GM21390 (cell line): ENCODE measurements at regions not wholly inside any gene's neighbourhood (a gene's known extent, or its start where the extent isn't known, plus 50 kb on each side); places are given as distances from the start of the nearest gene placed in this dataset.

Experiments used
- ATAC-seq: cut with Tn5 transposase; IDR thresholded peaks from one replicate; pipeline ENCODE4 v1.9.1; 2021; ENCODE audit not compliant: unreplicated experiment

GRCh38 chr14:36035675-36036074, 140.8 kb downstream of the PTCSC3 start:
- no peak for ATAC-seq

GRCh38 chr14:36028665-36029064, 147.9 kb downstream of the PTCSC3 start:
- no peak for ATAC-seq

- ATAC-seq = no peak
Observed at GRCh38 chr14:36028218-36028617, 148.3 kb downstream of the PTCSC3 start.

- ATAC-seq = no peak
Observed at GRCh38 chr14:36027354-36027753, 149.2 kb downstream of the PTCSC3 start.

GRCh38 chr14:36022765-36023410, 153.6 kb downstream of the PTCSC3 start:
- ATAC-seq = no peak

DNA sequence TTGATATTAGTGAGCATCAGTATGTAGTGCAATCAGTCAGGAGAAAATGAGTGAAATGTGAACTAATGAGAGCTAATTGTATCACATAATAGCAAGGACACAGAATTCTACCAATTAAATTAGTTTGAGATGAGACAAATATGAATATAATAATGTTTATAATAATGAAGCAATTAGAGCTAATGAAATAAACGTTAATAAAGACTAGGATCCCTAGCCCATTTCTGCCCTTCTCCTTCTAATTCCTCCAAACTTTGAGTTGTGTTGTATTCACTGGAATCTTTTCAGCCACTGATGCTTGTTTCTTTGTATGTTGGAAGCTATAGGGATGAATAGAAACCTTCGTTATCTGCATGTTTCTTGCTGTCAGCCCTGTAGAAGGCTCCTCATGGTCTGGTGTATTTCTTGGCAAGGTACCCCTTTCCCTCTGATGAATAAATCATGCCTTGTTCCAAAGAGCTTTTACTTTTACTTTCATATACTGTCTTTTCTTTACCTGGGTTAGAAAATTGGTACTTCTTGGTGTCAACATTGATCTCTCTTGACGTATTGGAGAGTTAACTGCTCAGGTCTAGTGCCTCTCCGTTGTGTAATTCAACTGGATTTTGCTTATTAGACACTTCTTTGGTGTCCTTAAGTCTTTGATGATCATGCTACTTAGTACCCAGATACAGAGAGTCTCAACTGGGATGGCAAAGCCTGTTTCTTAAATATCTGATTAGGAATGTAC, 154.8 kb downstream of the PTCSC3 start:
- no peak for ATAC-seq

- ATAC-seq = peak; percentile 50
Observed at GRCh38 chr14:36021030-36021422, 155.5 kb downstream of the PTCSC3 start.

DNA sequence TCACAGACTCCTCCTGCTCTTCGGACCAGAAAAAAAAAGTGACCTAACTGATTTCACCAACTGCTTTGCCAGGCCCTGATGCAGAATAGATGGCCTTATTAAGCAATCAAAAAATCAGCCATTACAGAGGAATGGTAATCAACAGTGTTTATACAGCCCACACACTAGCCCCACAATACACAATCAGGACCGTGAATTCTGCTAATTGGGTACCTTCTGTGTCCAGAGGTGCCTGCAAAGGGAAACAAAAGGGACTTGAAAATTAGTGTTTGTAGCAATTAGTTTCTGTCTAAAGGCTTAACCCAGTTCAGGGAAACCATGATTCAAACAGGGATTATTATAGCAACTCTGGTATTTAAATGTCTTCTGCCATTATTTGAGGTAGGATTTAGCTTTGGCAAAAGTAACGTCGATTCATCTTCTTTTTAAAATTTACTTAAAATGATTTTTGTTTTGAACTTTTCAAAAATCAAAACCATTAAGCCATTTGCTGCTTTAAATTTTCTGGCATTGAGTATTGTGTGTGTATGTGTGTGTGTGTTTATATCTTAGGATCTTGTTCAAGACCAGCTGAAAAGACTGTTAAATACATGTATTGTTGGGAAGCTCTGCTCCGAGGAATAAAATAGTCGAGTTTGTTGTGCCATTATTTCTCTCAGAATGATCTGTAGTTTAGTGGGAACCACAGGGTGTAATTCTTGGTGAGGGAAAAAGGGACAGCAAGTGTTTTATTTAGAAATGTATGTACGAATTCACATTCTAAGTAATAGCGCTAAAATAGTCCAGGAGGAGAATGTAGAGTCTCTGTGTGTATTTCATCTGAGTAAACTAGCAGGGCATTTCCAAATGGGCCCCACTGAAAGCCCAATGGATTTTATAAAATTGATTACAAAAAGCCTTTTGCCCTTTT, 156.1 kb downstream of the PTCSC3 start:
- ATAC-seq = no peak

DNA sequence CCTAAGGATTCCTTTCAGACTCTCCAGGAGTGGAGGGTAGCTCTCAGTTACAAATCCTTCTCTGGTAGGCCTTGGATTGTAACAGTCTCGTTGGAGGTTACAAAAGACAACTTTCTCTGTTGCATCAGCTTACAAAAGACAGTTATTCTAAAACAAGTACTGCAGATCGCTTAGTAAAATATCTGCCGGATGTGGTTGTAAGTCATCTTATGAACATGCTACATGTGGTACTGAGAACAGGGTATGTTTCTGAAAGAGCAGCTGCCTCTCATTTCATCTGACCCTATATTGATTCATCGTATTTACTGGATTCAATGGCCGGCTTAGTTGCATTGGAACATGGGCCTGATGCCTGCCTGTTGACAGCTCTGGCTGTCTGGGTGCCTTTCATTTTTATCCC, 157.4 kb downstream of the PTCSC3 start:
- ATAC-seq = no peak

DNA sequence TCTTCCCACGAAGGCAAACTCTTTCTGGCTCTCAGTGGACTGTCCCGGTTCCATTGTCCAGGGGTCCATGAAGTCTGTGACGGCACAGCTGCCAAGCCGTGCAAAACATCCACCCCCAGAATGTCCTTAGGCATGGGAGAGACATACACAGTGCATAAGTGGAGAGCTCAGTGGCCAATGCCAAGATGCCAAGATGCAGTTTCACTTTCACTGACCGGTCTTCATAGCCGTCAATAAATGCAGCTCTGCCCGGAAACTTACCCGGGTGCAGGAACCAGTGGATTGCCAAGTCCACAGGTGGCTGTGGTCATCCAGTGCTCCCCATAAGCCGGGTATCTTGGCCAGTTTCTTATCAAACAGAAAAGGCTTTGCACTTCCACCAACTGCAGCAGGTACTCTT, 162.3 kb downstream of the PTCSC3 start:
- no peak for ATAC-seq

- no peak for ATAC-seq
Observed at GRCh38 chr14:36013483-36013882, 163.0 kb downstream of the PTCSC3 start.

DNA sequence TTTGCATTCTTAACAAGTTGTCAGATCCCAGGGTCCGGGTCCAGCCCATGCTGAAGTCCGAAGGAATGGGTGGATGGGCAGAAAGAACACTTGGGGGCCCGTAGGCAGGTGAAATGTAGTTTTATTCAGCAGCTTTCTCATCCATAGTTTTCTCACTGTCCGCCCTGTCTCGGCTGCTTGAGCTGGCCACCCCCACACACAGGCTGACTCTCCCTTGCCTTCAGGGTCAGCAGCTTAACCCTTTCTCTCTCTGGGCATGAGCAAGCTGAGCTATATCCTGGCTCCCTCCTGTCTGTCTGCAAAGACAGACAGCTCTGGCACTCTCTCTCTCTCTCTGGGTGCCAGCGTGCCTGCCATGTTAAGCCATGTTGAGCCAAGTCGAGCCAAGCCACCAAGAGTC, 163.9 kb downstream of the PTCSC3 start:
- no peak for ATAC-seq

DNA sequence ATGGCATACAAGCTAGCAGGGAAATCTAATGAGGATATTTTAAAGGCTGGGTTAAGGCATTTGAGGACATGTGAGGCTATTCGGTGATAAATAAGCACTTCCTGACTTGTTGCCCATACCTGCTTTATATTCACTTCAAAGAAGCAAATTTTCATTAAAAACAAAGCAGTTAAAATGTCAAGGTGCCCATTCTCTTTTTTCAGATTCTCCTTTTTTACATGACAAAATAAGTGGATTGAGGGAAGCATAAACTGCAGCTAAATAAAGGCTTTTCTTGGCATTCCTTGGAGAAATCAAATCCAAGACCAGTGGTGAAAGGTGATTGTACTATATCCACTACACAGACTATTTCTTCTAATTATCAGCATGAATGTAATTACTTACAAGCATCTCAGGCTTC, 166.9 kb downstream of the PTCSC3 start:
- no peak for ATAC-seq

GRCh38 chr14:36006623-36007022, 169.9 kb downstream of the PTCSC3 start:
- ATAC-seq = no peak

DNA sequence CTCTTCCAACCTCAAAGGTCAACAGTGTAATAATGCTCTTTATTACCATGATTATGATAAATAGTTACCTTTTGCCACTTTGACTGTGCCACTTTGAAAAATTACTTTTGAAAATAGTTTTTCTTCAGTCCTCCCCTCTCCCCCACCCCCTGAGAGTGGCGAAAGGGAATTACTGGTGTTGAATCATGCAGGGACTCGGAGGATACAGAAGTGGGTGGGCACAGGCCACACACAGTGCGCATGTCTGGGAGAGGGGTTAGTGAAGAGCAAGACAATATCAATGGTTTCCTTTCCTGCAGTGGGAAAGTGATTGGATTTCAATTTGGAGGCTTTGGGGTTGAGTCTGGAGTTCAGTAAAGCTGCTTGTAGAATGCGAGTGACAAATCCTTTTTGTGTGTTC, 170.9 kb downstream of the PTCSC3 start:
- ATAC-seq = no peak

DNA sequence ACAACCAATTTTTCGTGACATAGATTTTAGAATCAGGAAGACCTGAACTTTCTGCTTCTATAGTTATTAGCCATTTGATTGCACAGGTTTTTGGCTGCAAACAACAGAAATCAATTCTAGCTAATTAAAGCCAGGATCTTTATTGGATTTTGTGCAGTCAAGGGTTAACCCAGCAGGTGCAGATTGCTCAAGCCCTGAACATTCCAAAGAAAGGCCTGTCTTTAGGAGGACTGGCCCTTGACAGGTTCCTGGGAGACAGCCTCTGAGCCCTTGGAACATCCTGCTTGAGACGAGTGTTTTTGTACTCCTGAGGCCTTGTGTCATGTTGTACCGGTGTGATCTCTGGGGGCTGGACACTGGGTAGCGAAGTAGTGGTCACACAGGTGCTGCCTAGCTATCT, 174.6 kb downstream of the PTCSC3 start:
- no peak for ATAC-seq

GRCh38 chr14:35999294-35999693, 173.2 kb downstream of the BRMS1L start:
- no peak for ATAC-seq

DNA sequence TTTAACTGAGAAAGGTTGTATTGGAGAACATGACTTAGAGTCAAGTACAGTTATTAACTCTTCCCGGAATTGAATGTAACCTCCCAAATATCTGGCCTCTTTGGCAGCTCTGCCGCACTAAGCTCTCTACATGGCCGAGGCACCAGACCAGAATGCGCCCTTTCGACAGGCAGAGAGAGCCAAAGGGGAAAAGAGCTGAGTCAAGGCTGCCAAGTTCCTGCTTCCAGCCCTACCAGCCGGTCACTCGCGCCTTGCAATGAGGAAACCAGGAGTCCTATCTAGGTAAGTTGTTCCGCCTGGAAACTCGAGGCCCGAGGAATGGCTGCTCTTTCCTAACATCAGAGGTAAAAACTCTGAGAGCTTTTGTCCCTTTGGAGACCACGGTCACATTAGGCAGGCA, 172.2 kb downstream of the BRMS1L start:
- no peak for ATAC-seq

GRCh38 chr14:35993684-35993960, 167.5 kb downstream of the BRMS1L start:
- ATAC-seq = no peak

DNA sequence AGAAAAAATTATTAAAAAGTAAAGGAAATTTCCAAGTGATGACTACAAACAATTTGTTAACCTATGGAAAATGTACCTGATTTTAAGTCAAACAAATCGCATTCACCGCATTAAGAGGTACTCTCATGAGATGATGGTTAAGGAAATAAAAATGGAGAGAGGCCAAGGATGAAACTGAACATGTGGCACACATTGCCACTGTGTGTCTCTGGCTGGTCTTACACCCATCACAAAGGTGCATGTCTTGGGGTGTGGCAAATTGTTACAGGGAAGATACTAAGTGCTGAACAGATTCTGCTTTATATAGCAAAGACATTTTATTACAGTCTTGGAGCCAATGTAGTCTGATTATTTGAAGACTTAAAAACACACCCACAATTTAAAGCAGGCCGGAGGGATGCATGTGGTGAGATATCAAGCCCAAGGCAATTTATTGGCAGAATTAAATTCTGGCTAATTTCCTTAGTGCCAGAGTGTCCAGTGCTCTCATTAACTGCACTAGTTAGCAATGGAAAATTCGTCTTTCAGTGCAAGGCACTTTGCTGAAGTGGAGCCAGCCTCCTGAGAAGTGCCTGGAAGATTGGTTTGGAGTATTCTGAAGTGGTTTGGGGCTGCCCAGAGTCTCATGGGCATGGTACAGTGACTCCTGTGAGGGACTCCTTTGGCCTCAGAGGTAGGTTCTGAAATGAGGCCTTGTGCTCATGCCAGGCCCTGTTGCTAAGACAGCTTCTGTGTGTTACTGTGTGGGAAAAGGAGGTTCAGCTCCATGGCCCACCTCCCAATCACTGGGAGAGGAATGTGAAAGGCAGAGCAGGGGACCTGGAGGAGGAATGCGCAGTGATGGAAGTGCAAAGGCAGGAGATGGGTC, 166.9 kb downstream of the BRMS1L start:
- ATAC-seq = no peak

DNA sequence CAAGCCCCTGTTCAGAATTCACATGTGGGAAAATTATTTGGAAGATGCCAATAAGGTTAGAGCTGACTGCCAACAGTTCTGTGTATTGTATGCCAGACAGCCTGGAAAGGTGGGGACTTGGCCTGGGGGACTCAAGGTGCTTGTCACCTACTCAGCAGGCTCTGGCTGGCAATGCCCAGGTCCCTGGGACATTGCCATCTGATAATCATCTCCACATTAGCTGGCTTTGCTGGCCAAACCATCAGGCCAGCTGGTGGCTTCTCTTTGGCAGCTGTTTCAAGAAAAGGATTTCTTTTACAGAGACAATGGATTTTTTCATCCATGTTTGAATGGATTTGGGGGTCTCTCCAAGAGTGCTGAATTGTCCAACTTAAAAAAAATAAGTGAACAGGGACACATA, 165.2 kb downstream of the BRMS1L start:
- no peak for ATAC-seq
